Fibroblast of the aortic adventitia (primary cell): ENCODE measurements at regions not wholly inside any gene's neighbourhood (a gene's known extent, or its start where the extent isn't known, plus 50 kb on each side); places are given as distances from the start of the nearest gene placed in this dataset.
A peak's percentile ranks its signal among the peaks of the same experiment; 100 is the strongest.

Experiments
- DNase-seq: peaks from one replicate; pipeline ENCODE4 v3.0.0-alpha.2; 2010; ENCODE audit warnings: low read depth
- H3K4me3 ChIP-seq: 2 replicates; pipeline ENCODE4 v1.5.1; 2011; ENCODE audit warnings: low read depth, mild to moderate bottlenecking, control low read depth, low read length, moderate library complexity
- CTCF ChIP-seq: IDR thresholded peaks from 2 replicates; pipeline ENCODE4 v1.5.1; 2011; ENCODE audit warnings: mild to moderate bottlenecking, low read length, control low read depth, inconsistent platforms; ENCODE audit not compliant: insufficient read depth

DNA sequence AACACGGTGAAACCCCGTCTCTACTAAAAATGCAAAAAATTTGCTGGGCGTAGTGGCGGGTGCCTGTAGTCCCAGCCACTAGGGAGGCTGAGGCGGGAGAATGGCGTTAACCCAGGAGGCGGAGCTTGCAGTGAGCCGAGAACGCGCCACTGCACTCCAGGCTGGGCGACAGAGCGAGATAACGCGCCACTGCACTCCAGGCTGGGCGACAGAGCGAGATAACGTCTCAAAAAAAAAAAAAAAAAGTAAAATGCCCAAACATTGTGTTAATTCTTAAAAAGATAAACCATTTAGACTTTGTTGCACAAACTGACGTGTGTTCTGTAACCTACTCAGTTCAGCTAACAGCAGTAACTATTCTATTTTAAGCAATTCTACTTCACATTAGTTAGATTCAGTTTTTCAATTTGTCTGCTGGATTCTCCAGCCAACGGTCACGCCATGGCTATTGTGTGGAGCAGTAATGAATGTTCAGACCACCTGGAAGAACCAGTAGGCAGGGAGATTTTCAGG is 119.3 kb upstream of the MAN2A1 start:
- no peak overlapping the region for H3K4me3 ChIP-seq
- DNase-seq: no peak
- TF ChIP-seq CTCF: no peak

- no peak for TF ChIP-seq CTCF
- DNase-seq: peak; percentile 40
- no peak overlapping the region for H3K4me3 ChIP-seq
Measured at GRCh38 chr5:109567374-109568044, 122.2 kb upstream of the MAN2A1 start.

GRCh38 chr5:109566361-109566760 is 123.4 kb upstream of the MAN2A1 start:
- no peak for DNase-seq
- no peak for TF ChIP-seq CTCF
- H3K4me3 ChIP-seq: no peak overlapping the region

GRCh38 chr5:109563739-109564138 is 126.0 kb upstream of the MAN2A1 start:
- H3K4me3 ChIP-seq: no peak overlapping the region
- DNase-seq: no peak
- TF ChIP-seq CTCF: no peak

DNA sequence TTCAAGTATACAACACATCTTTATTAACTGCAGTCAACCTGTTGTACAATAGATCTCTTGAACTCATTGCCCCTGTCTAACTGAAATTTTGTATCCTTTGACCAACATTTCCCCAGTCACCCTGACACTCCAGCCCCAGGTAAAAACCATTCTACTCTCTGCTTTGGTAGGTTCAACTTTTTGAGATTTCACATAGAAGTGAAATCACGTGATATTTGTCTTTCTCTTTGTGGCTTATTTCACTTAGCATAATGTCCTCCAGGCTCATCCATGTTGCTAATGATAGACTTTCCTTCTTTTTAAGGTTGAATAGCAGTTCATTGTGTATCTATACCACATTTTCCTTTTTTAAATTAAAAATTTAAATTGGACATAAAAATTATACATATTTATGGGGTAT is 126.5 kb upstream of the MAN2A1 start:
- H3K4me3 ChIP-seq: no peak overlapping the region
- no peak for TF ChIP-seq CTCF
- DNase-seq: no peak

DNA sequence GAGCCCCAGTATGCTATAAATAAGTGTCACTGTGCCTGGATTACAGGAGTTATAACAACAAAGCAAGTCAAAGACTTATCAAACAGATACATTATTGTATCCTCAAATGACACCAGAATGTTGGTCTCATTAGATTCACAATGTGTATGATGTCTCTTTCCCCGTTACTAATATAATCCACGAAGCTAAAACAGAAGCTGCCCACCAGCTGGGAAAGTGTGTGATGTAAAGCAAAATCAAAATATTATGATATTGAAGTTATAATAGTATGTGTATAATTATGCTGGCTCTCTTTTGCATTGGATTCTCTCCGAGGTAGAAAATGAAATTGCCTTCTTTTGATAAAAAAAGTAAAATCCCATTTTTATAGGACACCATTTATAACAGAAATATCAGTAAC is 127.3 kb upstream of the MAN2A1 start:
- DNase-seq: no peak
- no peak overlapping the region for H3K4me3 ChIP-seq
- no peak for TF ChIP-seq CTCF

- no peak overlapping the region for H3K4me3 ChIP-seq
- no peak for DNase-seq
- no peak for TF ChIP-seq CTCF
Measured at GRCh38 chr5:109561447-109561846, 128.3 kb upstream of the MAN2A1 start.
